Pancreas (tissue), 10 donors: ENCODE measurements at regions not wholly inside any gene's neighbourhood (a gene's known extent, or its start where the extent isn't known, plus 50 kb on each side); places are given as distances from the start of the nearest gene placed in this dataset.

Experiments
- ATAC-seq, 4 donors: fragments of 200-7000 bp; cut with Tn5 transposase; one replicate each; pipeline versions ENCODE4 v1.8.0 to v1.9.1; 2020; ENCODE audit warnings: mild to moderate bottlenecking in 4 of 4, moderate library complexity in 4 of 4
- DNase-seq, 6 donors: peaks; one replicate each; pipeline ENCODE4 v3.0.0-alpha.2; 2020
- FAIRE-seq: peaks from 2 replicates; lab custom pipeline; 2012; peaks lifted over from hg19 to GRCh38; lab: Jason Lieb, UNC
- H3K27ac ChIP-seq, 4 donors: fragments of 200-600 bp; sonication (generic); 1 replicate in 3 of 4; 2 replicates in 1 of 4; pipeline versions ENCODE4 v1.5.0 to v1.8.0; 2020
- H3K27me3 ChIP-seq, 4 donors: fragments of 200-600 bp; one replicate each; pipeline ENCODE4 v1.8.0; 2021
- H3K36me3 ChIP-seq, 3 donors: fragments of 200-600 bp; sonication (generic) in 1 of 3; one replicate each; pipeline versions ENCODE4 v1.5.0 to v1.8.0; 2020 to 2021
- H3K4me1 ChIP-seq, 3 donors: fragments of 200-600 bp; one replicate each; pipeline ENCODE4 v1.8.0; 2021
- H3K4me3 ChIP-seq, 4 donors: fragments of 200-600 bp; sonication (generic) in 2 of 4; one replicate each; pipeline versions ENCODE4 v1.5.0 to v1.8.0; 2020 to 2021
- H3K9me3 ChIP-seq, 4 donors: fragments of 200-600 bp; one replicate each; pipeline ENCODE4 v1.8.0; 2021
- WGBS, 2 donors: extraction: QIAGEN DNeasy Blood & Tissue Kit; methylation state at CpG; one replicate each; pipeline ENCODE4 v1.1.7; 2013; 5-methylcytosine and 5-hydroxymethylcytosine counted together
- intact Hi-C, 3 donors: fragments of 100-400 bp; cut with DNase I; formaldehyde crosslinking; loops; one replicate each; pipeline versions ENCODE4 v1.11.1 to v1.14.2; 2022
- TF ChIP-seq, protein P1 (sequence below), 4 donors: fragments of 200-600 bp; sonication (generic) in 3 of 4; IDR thresholded peaks; one replicate each; pipeline versions ENCODE4 v1.5.0 to v1.8.0; 2021; ENCODE audit warnings: antibody characterized with exemption in 4 of 4
- donor health status: healthy with polysubstance abuse.
- donor health status: DM: no; HTN: no; CAD: no; lungs with moderate emphysema.
- donor health status: DM: no; HTN: no; CAD: no.
- donor health status: control.
- donor health status: control.
- donor health status: Bipolar disorder and iron deficiency.
- donor health status: DM: yes; HTN: yes; CAD: no.
- donor health status: DM: no; HTN: no; CAD: no.
- donor health status: DM: no; HTN: no; CAD: no.
- donor health status: DM: yes; HTN: yes; CAD: no.

DNA sequence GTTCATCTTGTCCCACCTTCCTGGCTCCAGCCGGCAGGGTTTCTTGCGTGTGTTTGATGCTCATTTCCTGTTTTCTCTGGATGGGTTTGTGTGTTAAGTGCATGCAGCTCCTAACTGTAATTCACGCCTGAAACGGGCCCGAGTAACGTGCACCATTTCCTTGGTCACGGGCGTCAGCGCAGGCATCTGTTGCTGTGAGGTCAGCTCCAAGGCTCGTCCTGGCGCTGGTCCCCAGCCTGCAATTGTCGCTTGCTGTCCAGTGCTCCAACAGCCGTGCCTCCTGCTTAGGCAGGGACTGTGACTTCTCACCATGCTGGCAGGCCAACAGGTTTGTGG, 201.1 kb downstream of the GLRX3 start:
- H3K4me3 ChIP-seq = no peak overlapping the region
- H3K27me3 ChIP-seq = no peaks in the 10 kb centered on the region
- DNase-seq (no peak), ATAC-seq (no peak), FAIRE-seq (no peak)
- no peak overlapping the region for H3K27ac ChIP-seq
- intact Hi-C loops = no loop called here
- no peaks in the 10 kb centered on the region for H3K36me3 ChIP-seq
- WGBS, 2 donors = 86% methylated on average over 13 of the region's 13 CpGs
- no peaks in the 10 kb centered on the region for H3K9me3 ChIP-seq
- H3K4me1 ChIP-seq = no peaks in the 10 kb centered on the region
- TF ChIP-seq, protein P1, sequence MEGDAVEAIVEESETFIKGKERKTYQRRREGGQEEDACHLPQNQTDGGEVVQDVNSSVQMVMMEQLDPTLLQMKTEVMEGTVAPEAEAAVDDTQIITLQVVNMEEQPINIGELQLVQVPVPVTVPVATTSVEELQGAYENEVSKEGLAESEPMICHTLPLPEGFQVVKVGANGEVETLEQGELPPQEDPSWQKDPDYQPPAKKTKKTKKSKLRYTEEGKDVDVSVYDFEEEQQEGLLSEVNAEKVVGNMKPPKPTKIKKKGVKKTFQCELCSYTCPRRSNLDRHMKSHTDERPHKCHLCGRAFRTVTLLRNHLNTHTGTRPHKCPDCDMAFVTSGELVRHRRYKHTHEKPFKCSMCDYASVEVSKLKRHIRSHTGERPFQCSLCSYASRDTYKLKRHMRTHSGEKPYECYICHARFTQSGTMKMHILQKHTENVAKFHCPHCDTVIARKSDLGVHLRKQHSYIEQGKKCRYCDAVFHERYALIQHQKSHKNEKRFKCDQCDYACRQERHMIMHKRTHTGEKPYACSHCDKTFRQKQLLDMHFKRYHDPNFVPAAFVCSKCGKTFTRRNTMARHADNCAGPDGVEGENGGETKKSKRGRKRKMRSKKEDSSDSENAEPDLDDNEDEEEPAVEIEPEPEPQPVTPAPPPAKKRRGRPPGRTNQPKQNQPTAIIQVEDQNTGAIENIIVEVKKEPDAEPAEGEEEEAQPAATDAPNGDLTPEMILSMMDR (IDR thresholded peaks at IDR 0.05) = no peak

DNA sequence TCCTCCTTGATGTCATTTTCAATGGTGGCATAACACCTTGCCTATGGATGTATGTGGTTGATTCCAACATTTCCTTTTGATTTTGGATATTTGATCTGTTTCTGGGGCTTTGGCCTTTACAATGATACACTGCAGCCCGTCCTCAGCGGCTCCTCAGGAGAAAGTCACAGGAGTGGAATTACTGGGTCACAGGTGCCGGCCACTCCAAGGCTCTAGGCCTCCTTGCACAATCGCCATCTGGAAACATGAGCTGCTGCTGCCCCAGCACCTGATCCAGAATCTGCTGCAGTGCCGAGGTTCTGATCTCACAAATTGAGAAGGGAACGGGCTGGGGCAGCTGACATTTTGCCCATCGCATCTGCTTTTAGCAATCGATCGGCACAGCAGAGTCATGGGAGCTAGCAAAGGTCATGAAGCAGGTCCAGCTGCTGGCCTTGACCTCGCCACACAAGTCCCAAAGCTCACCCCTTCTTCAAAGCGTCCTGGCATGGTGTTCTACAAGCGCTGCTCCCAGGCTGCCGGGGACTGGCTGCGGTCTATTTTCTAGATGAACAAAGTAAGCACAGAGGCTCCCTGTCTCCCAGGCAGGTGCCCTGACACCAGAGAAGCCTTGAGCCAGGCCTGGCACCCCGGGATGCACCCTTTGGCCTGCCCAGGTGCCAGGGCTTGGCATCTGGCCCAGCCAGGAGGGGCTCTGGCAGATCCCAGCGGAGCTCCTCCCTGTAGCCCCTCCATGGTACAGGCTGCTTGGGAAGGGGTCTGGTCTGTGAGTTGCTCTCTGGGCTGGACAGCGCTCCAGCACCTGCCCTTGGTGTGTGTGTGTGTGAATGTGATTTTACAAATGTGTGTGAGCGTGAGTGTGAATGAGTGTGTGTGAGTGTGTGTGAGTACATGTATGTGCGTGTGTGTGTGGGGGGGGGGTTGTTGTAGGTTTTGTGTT, 201.8 kb downstream of the GLRX3 start:
- TF ChIP-seq, protein P1 (IDR thresholded peaks at IDR 0.05) = no peak
- no peaks in the 10 kb centered on the region for H3K27me3 ChIP-seq
- ATAC-seq (no peak), DNase-seq (no peak), FAIRE-seq (no peak)
- WGBS, 2 donors = 78 to 84% methylated on average over 19 of the region's 19 CpGs
- H3K36me3 ChIP-seq = no peaks in the 10 kb centered on the region
- no peak overlapping the region for H3K4me3 ChIP-seq
- H3K27ac ChIP-seq = no peak overlapping the region
- intact Hi-C loops = no loop called here
- no peaks in the 10 kb centered on the region for H3K4me1 ChIP-seq
- H3K9me3 ChIP-seq = no peaks in the 10 kb centered on the region

- no peak for ATAC-seq
- 82 to 86% methylated on average over 5 of the region's 5 CpGs for WGBS, 2 donors
- Histone ChIP-seq H3K9me3 (no peaks in the 10 kb centered on the region), H3K27ac (no peak overlapping the region), H3K36me3 (no peaks in the 10 kb centered on the region), H3K4me1 (no peaks in the 10 kb centered on the region), H3K27me3 (no peaks in the 10 kb centered on the region), H3K4me3 (no peak overlapping the region)
- TF ChIP-seq, protein P1 (IDR thresholded peaks at IDR 0.05) = no peak
- intact Hi-C loops = no loop called here
- no peak for DNase-seq
- FAIRE-seq = no peak
Observed at GRCh38 chr10:130338636-130339024, 202.4 kb downstream of the GLRX3 start.

DNA sequence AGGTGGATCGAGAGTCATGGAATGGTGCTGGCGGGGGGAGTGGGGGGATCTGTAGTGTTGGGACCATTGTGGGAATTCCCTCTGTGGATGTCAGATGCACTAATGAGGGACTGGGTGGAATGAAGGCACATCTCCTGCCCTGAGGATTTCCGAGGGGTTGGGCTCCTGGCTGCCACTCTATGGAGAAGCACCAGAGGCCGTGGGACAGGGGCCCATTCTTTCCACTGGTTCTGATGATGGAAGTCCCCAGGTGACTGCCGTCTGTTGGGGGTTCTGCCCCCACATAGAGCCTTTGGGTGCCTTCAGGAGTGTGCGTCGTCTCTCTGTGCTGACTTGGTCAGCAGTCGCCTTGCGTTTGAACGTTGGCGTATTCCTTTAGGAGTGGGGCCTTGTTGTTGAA, 202.9 kb downstream of the GLRX3 start:
- intact Hi-C loops = no loop called here
- no peak overlapping the region for H3K4me3 ChIP-seq
- WGBS, 2 donors = 85 to 93% methylated on average over 11 of the region's 11 CpGs
- H3K4me1 ChIP-seq = no peaks in the 10 kb centered on the region
- H3K36me3 ChIP-seq = no peaks in the 10 kb centered on the region
- H3K27me3 ChIP-seq = no peaks in the 10 kb centered on the region
- ATAC-seq (no peak), FAIRE-seq (no peak), DNase-seq (no peak)
- TF ChIP-seq, protein P1 (IDR thresholded peaks at IDR 0.05) = no peak
- no peak overlapping the region for H3K27ac ChIP-seq
- no peaks in the 10 kb centered on the region for H3K9me3 ChIP-seq

- WGBS, 2 donors = 66 to 78% methylated on average over 7 of the region's 7 CpGs
- no peaks in the 10 kb centered on the region for H3K27me3 ChIP-seq
- no peak for DNase-seq
- H3K27ac ChIP-seq = no peak overlapping the region
- TF ChIP-seq, protein P1 (IDR thresholded peaks at IDR 0.05) = no peak
- intact Hi-C loops = no loop called here
- H3K36me3 ChIP-seq = no peaks in the 10 kb centered on the region
- ATAC-seq = no peak
- H3K4me3 ChIP-seq = no peak overlapping the region
- H3K4me1 ChIP-seq = no peaks in the 10 kb centered on the region
- no peak for FAIRE-seq
- no peaks in the 10 kb centered on the region for H3K9me3 ChIP-seq
Observed at GRCh38 chr10:130339911-130340310, 203.7 kb downstream of the GLRX3 start.
